GM13976 (cell line): ENCODE measurements at regions not wholly inside any gene's neighbourhood (a gene's known extent, or its start where the extent isn't known, plus 50 kb on each side); places are given as distances from the start of the nearest gene placed in this dataset.

Experiments used
- DNase-seq: peaks from one replicate; pipeline ENCODE4 v3.0.0; 2012; ENCODE audit warnings: low spot score
- in situ Hi-C: fragments of 300-500 bp; cut with MboI; formaldehyde crosslinking; loops from one replicate; pipeline ENCODE4 v1.12.0; 2022; ENCODE audit warnings: low sequenced_read_pairs, mixed read lengths, inconsistent platforms; ENCODE audit not compliant: unreplicated experiment
- TF ChIP-seq, protein P1 (sequence below): IDR thresholded peaks from 2 replicates; pipeline ENCODE4 v1.5.1; 2012; ENCODE audit warnings: borderline replicate concordance, mild to moderate bottlenecking; ENCODE audit not compliant: insufficient read depth; ENCODE audit errors: extremely low read depth, missing control alignments, control extremely low read depth

DNA sequence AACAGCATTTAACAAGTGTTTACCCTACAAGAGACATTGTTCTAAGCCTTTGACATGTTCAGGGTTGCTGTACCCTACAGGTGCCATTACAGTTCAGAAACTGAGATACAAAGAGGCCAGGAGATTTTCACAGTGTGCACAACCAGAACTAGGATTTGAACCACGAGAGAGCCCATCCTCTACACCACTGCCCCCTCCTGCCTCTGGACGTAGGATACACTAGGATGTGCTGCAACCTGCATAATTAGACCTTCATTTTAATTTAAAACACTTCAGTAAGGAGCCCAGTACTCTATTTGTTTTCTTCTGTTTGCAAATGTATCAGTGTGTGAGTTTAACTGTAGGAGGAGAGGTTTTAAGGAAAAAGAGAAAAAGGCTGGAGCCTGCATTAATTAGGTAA lies 123.1 kb upstream of the RARB start:
- in situ Hi-C loops, result no loop called here
- TF ChIP-seq, protein P1, sequence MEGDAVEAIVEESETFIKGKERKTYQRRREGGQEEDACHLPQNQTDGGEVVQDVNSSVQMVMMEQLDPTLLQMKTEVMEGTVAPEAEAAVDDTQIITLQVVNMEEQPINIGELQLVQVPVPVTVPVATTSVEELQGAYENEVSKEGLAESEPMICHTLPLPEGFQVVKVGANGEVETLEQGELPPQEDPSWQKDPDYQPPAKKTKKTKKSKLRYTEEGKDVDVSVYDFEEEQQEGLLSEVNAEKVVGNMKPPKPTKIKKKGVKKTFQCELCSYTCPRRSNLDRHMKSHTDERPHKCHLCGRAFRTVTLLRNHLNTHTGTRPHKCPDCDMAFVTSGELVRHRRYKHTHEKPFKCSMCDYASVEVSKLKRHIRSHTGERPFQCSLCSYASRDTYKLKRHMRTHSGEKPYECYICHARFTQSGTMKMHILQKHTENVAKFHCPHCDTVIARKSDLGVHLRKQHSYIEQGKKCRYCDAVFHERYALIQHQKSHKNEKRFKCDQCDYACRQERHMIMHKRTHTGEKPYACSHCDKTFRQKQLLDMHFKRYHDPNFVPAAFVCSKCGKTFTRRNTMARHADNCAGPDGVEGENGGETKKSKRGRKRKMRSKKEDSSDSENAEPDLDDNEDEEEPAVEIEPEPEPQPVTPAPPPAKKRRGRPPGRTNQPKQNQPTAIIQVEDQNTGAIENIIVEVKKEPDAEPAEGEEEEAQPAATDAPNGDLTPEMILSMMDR, result no peak
- DNase-seq, result no peak

- in situ Hi-C loops, result no loop called here
- TF ChIP-seq, protein P1, result no peak
- DNase-seq, result no peak
Observed at GRCh38 chr3:25306066-25306465, 122.0 kb upstream of the RARB start.

GRCh38 chr3:25306705-25307104 lies 121.4 kb upstream of the RARB start:
- in situ Hi-C loops, result no loop called here
- DNase-seq, result no peak
- TF ChIP-seq, protein P1, result no peak

GRCh38 chr3:25313286-25313685 lies 114.8 kb upstream of the RARB start:
- in situ Hi-C loops, result no loop called here
- TF ChIP-seq, protein P1, result no peak
- no peak for DNase-seq

- in situ Hi-C loops, result no loop called here
- TF ChIP-seq, protein P1, result no peak
- no peak for DNase-seq
Observed at GRCh38 chr3:25324954-25325655, 103.0 kb upstream of the RARB start.

GRCh38 chr3:25335356-25335755 lies 92.7 kb upstream of the RARB start:
- in situ Hi-C loops, result no loop called here
- TF ChIP-seq, protein P1, result no peak

More at GRCh38 chr3:25335356-25335755, 92.7 kb upstream of the RARB start:
- no peak for DNase-seq
